Ishikawa (cell line): ENCODE measurements at regions not wholly inside any gene's neighbourhood (a gene's known extent, or its start where the extent isn't known, plus 50 kb on each side); places are given as distances from the start of the nearest gene placed in this dataset.

Experiments
- ZBTB7A ChIP-seq: IDR thresholded peaks from 2 replicates; pipeline ENCODE4 v1.6.1; 2012; ENCODE audit warnings: low read depth
- TF ChIP-seq, protein P1 (sequence below): IDR thresholded peaks from 2 replicates; pipeline ENCODE4 v1.6.1; 2012
- TF ChIP-seq, protein P2 (sequence below): IDR thresholded peaks from 2 replicates; pipeline ENCODE4 v1.6.1; 2012; ENCODE audit warnings: low read depth, mild to moderate bottlenecking

DNA sequence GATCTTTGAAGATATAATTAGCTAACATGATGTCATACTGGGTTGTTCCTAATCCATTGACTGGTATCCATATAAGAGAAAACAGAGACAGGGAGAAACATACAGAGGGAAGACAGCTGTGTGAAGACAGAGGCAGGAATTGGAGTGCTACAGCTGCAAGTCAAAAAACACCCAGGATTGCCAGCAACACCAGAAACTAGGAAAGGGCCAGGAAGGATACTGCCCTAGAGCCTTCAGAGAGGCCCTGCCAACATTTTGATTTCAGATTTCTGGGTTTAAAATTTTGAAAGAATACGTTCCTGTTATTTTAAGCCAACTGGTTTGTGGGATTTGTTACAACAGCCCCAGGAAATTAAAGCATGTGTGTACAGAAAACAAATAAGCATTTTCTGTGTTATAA is 473.7 kb upstream of the FLRT2 start:
- TF ChIP-seq, protein P1, sequence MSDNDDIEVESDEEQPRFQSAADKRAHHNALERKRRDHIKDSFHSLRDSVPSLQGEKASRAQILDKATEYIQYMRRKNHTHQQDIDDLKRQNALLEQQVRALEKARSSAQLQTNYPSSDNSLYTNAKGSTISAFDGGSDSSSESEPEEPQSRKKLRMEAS = no peak
- TF ChIP-seq, protein P2, sequence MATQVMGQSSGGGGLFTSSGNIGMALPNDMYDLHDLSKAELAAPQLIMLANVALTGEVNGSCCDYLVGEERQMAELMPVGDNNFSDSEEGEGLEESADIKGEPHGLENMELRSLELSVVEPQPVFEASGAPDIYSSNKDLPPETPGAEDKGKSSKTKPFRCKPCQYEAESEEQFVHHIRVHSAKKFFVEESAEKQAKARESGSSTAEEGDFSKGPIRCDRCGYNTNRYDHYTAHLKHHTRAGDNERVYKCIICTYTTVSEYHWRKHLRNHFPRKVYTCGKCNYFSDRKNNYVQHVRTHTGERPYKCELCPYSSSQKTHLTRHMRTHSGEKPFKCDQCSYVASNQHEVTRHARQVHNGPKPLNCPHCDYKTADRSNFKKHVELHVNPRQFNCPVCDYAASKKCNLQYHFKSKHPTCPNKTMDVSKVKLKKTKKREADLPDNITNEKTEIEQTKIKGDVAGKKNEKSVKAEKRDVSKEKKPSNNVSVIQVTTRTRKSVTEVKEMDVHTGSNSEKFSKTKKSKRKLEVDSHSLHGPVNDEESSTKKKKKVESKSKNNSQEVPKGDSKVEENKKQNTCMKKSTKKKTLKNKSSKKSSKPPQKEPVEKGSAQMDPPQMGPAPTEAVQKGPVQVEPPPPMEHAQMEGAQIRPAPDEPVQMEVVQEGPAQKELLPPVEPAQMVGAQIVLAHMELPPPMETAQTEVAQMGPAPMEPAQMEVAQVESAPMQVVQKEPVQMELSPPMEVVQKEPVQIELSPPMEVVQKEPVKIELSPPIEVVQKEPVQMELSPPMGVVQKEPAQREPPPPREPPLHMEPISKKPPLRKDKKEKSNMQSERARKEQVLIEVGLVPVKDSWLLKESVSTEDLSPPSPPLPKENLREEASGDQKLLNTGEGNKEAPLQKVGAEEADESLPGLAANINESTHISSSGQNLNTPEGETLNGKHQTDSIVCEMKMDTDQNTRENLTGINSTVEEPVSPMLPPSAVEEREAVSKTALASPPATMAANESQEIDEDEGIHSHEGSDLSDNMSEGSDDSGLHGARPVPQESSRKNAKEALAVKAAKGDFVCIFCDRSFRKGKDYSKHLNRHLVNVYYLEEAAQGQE = no peak
- no peak for TF ChIP-seq ZBTB7A
